H1 (cell line): ENCODE measurements at regions not wholly inside any gene's neighbourhood (a gene's known extent, or its start where the extent isn't known, plus 50 kb on each side); places are given as distances from the start of the nearest gene placed in this dataset.

Experiments
- ASH2L ChIP-seq: fragments of 200-600, 300-600 bp; sonication (generic); IDR thresholded peaks from one replicate; pipeline ENCODE4 v1.7.1; 2017; ENCODE audit warnings: low read length
- CREB1 ChIP-seq: IDR thresholded peaks from 2 replicates; pipeline ENCODE4 v1.6.1; 2012; ENCODE audit warnings: inconsistent platforms
- POU5F1 ChIP-seq: IDR thresholded peaks from 2 replicates; pipeline ENCODE4 v1.6.1; 2011; ENCODE audit warnings: low read depth, mild to moderate bottlenecking, low read length, moderate library complexity
- SP4 ChIP-seq: IDR thresholded peaks from 2 replicates; pipeline ENCODE4 v1.6.1; 2012; ENCODE audit warnings: low read length, inconsistent platforms
- TF ChIP-seq, protein P1 (sequence below): fragments of 300-600 bp; sonication (generic); IDR thresholded peaks from 2 replicates; pipeline ENCODE4 v1.7.1; 2012; ENCODE audit warnings: low read length, moderate library complexity, mild to moderate bottlenecking, inconsistent platforms; ENCODE audit not compliant: insufficient replicate concordance

DNA sequence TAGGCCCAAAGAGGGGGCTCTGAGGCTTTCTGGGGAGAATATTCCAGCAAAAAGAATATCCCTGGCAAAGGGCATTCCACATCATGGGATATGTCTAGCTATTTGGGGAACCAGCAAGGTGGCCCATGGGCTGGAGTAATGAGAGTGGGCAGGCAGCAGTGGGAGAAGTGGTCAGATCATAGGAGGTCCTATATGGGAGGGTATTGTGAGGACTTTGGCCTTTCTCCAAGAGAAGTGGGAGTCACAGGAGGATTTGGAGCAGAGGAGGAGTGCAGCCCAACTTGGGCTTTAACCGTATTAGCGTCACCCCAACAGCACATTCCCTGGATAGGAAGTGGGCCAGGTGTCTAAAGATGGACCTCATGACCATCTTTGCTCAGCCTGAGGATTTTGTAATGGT is 151.4 kb downstream of the ENGASE start (continued):
- TF ChIP-seq, protein P1, sequence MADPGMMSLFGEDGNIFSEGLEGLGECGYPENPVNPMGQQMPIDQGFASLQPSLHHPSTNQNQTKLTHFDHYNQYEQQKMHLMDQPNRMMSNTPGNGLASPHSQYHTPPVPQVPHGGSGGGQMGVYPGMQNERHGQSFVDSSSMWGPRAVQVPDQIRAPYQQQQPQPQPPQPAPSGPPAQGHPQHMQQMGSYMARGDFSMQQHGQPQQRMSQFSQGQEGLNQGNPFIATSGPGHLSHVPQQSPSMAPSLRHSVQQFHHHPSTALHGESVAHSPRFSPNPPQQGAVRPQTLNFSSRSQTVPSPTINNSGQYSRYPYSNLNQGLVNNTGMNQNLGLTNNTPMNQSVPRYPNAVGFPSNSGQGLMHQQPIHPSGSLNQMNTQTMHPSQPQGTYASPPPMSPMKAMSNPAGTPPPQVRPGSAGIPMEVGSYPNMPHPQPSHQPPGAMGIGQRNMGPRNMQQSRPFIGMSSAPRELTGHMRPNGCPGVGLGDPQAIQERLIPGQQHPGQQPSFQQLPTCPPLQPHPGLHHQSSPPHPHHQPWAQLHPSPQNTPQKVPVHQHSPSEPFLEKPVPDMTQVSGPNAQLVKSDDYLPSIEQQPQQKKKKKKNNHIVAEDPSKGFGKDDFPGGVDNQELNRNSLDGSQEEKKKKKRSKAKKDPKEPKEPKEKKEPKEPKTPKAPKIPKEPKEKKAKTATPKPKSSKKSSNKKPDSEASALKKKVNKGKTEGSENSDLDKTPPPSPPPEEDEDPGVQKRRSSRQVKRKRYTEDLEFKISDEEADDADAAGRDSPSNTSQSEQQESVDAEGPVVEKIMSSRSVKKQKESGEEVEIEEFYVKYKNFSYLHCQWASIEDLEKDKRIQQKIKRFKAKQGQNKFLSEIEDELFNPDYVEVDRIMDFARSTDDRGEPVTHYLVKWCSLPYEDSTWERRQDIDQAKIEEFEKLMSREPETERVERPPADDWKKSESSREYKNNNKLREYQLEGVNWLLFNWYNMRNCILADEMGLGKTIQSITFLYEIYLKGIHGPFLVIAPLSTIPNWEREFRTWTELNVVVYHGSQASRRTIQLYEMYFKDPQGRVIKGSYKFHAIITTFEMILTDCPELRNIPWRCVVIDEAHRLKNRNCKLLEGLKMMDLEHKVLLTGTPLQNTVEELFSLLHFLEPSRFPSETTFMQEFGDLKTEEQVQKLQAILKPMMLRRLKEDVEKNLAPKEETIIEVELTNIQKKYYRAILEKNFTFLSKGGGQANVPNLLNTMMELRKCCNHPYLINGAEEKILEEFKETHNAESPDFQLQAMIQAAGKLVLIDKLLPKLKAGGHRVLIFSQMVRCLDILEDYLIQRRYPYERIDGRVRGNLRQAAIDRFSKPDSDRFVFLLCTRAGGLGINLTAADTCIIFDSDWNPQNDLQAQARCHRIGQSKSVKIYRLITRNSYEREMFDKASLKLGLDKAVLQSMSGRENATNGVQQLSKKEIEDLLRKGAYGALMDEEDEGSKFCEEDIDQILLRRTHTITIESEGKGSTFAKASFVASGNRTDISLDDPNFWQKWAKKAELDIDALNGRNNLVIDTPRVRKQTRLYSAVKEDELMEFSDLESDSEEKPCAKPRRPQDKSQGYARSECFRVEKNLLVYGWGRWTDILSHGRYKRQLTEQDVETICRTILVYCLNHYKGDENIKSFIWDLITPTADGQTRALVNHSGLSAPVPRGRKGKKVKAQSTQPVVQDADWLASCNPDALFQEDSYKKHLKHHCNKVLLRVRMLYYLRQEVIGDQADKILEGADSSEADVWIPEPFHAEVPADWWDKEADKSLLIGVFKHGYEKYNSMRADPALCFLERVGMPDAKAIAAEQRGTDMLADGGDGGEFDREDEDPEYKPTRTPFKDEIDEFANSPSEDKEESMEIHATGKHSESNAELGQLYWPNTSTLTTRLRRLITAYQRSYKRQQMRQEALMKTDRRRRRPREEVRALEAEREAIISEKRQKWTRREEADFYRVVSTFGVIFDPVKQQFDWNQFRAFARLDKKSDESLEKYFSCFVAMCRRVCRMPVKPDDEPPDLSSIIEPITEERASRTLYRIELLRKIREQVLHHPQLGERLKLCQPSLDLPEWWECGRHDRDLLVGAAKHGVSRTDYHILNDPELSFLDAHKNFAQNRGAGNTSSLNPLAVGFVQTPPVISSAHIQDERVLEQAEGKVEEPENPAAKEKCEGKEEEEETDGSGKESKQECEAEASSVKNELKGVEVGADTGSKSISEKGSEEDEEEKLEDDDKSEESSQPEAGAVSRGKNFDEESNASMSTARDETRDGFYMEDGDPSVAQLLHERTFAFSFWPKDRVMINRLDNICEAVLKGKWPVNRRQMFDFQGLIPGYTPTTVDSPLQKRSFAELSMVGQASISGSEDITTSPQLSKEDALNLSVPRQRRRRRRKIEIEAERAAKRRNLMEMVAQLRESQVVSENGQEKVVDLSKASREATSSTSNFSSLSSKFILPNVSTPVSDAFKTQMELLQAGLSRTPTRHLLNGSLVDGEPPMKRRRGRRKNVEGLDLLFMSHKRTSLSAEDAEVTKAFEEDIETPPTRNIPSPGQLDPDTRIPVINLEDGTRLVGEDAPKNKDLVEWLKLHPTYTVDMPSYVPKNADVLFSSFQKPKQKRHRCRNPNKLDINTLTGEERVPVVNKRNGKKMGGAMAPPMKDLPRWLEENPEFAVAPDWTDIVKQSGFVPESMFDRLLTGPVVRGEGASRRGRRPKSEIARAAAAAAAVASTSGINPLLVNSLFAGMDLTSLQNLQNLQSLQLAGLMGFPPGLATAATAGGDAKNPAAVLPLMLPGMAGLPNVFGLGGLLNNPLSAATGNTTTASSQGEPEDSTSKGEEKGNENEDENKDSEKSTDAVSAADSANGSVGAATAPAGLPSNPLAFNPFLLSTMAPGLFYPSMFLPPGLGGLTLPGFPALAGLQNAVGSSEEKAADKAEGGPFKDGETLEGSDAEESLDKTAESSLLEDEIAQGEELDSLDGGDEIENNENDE = no peak
- no peak for TF ChIP-seq CREB1
- no peak for TF ChIP-seq SP4
- TF ChIP-seq POU5F1 = no peak
- TF ChIP-seq ASH2L = no peak
